Testis (tissue), 2 donors: ENCODE measurements at regions not wholly inside any gene's neighbourhood (a gene's known extent, or its start where the extent isn't known, plus 50 kb on each side); places are given as distances from the start of the nearest gene placed in this dataset.

Experiments used
- DNase-seq: peaks from one replicate; pipeline ENCODE4 v3.0.0-alpha.2; 2019
- H3K27ac ChIP-seq, 2 donors: fragments of 200-600 bp; sonication (generic); one replicate each; pipeline ENCODE4 v1.5.1; 2019
- H3K27me3 ChIP-seq: fragments of 200-600 bp; sonication (generic); one replicate; pipeline ENCODE4 v1.5.1; 2019
- H3K36me3 ChIP-seq: fragments of 200-600 bp; sonication (generic); one replicate; pipeline ENCODE4 v1.5.1; 2017; ENCODE audit warnings: low read depth; ENCODE audit errors: missing control alignments
- H3K4me1 ChIP-seq: fragments of 200-600 bp; sonication (generic); one replicate; pipeline ENCODE4 v1.5.1; 2019
- H3K4me3 ChIP-seq, 2 donors: fragments of 200-600 bp; sonication (generic); one replicate each; pipeline ENCODE4 v1.5.1; 2017 to 2019
- H3K9me3 ChIP-seq: fragments of 200-600 bp; sonication (generic); one replicate; pipeline ENCODE4 v1.5.1; 2017
- POLR2A ChIP-seq: fragments of 450-650 bp; IDR thresholded peaks from one replicate; pipeline ENCODE4 v1.6.1; 2017; ENCODE audit warnings: antibody characterized with exemption, mild to moderate bottlenecking, moderate library complexity
- WGBS, 2 donors: methylation state at CpG; one replicate each; pipeline ENCODE4 v1.1.5; 2018; 5-methylcytosine and 5-hydroxymethylcytosine counted together
- intact Hi-C: fragments of 100-400 bp; cut with DNase I; formaldehyde crosslinking; loops from one replicate; pipeline ENCODE4 v1.15.1; 2023; ENCODE audit warnings: low total_unique reads
- TF ChIP-seq, protein P1 (sequence below), 3 experiments: fragments of 450-650 bp in 2 of 3; fragments of 200-600 bp in 1 of 3; sonication (generic) in 1 of 3; IDR thresholded peaks; one replicate each; pipeline ENCODE4 v1.5.1; 2016 to 2019; ENCODE audit warnings: antibody characterized with exemption in 3 of 3, mild to moderate bottlenecking in 2 of 3, moderate library complexity in 1 of 3

DNA sequence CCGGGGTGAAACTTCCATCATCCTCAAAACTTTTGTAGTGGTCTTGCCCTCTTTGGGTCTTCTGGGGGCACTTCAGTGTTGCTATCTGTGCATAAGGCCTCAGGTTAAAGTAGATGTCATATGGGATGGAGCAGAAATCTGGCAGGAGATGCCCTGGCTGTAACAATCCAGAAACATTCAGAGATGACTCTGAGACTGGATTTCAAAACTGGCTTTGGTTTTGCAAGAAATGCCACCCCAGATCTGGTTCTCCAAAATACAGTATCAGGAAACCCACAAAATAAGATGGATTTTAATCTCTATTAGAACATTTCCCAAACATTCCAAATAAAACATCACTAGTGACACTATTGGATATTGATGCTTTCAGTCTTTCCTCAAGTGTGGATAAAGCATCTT is 191.5 kb downstream of the REEP3 start:
- no peak overlapping the region for H3K4me3 ChIP-seq
- TF ChIP-seq, protein P1, sequence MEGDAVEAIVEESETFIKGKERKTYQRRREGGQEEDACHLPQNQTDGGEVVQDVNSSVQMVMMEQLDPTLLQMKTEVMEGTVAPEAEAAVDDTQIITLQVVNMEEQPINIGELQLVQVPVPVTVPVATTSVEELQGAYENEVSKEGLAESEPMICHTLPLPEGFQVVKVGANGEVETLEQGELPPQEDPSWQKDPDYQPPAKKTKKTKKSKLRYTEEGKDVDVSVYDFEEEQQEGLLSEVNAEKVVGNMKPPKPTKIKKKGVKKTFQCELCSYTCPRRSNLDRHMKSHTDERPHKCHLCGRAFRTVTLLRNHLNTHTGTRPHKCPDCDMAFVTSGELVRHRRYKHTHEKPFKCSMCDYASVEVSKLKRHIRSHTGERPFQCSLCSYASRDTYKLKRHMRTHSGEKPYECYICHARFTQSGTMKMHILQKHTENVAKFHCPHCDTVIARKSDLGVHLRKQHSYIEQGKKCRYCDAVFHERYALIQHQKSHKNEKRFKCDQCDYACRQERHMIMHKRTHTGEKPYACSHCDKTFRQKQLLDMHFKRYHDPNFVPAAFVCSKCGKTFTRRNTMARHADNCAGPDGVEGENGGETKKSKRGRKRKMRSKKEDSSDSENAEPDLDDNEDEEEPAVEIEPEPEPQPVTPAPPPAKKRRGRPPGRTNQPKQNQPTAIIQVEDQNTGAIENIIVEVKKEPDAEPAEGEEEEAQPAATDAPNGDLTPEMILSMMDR (IDR thresholded peaks at IDR 0.05), result no peak
- TF ChIP-seq POLR2A, result no peak
- H3K36me3 ChIP-seq, result no peaks in the 10 kb centered on the region
- 43 to 67% methylated on average over 1 of the region's 1 CpG for WGBS, 2 donors
- no peaks in the 10 kb centered on the region for H3K9me3 ChIP-seq
- H3K4me1 ChIP-seq, result peaks cover 40% of the 10 kb centered on the region
- intact Hi-C loops, result loop anchor here (5.0 kb wide), 1 partner anchor 80 kb away; no protein-coding TSS in a partner anchor
- no peak for DNase-seq
- no peaks in the 10 kb centered on the region for H3K27me3 ChIP-seq
- peak overlapping the region in 1 of 2 donors; percentile 55 for H3K27ac ChIP-seq

DNA sequence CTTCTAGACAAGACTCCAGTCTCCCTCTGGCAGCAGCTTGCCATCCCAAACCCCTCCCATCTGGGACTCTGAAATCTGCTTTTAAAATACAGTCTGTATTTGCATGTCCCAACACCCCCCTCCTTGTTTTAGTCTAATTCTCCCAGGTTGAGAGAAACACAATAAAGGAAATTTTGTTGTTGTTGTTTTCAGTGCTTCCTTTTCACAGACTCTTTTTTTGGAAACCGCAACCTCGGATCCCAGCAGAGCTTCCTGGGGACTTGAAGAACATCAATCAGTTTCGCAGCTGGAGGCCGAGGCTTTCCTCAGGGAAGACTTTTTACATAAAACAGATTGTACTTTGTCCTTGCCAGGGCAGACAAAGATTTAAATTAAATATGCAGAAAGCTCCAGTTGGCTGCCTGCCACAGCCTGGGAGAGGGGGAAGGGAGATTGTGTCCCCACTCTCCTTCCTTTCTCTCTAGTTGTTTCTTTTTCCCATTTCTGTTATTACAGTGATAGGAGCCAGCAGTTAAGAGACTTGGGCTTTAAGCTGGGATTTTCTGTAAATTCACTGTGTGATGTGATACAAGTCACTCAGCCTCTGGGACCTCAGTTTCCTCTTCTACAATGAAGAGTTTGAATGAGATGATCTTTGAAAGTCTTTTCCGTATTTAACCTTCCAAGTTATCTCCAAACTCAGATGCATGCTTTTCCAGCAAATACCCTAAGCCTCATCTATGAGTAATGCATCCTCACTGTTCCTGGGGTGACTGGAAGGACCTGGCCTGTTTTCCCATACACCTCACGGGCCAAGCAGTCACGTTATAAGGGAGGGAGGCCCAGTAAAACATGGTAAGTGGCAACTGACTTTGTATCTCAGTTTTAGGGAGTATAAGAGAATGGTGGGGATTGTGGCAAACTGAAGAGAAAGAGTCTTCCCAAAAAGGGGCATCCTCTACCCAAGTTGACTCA is 192.3 kb downstream of the REEP3 start:
- Histone ChIP-seq H3K27me3 (no peaks in the 10 kb centered on the region), H3K9me3 (no peaks in the 10 kb centered on the region), H3K27ac (peak overlapping the region in 1 of 2 donors; percentile 55), H3K4me3 (no peak overlapping the region), H3K36me3 (no peaks in the 10 kb centered on the region), H3K4me1 (peaks cover 40% of the 10 kb centered on the region)
- TF ChIP-seq POLR2A, result no peak
- TF ChIP-seq, protein P1 (IDR thresholded peaks at IDR 0.05), result no peak
- WGBS, 2 donors, result 22 to 35% methylated on average over 7 of the region's 7 CpGs
- intact Hi-C loops, result loop anchor here (5.0 kb wide), 1 partner anchor 81 kb away; no protein-coding TSS in a partner anchor
- peak; percentile 84 for DNase-seq

DNA sequence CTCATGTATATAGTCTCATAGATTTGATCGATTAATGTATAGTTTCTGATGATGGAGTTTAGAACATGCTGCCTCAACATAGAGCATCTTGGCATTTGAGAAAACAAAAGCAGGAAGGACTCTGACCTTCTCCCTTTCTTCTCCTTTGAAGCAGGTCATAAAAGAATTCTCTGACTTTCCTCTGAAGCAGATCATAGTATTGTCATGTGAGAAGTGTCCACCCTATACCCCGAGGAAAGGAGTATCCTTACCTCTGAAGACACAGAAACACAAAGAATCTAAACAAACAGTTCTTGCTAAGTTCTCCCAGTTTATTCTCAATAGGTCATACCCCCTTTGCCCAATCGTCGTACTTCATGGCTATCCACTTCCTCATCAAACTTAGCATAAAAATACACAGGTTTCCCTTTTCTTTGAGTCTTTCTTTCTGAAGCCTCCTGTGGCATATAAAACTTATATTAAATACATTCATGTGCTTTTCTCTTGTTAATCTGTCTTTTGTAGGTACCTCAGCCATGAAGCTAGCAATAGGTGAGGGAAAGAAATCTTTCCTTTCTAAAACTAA is 194.9 kb downstream of the REEP3 start:
- 62 to 65% methylated on average over 4 of the region's 4 CpGs for WGBS, 2 donors
- intact Hi-C loops, result no loop called here

DNA sequence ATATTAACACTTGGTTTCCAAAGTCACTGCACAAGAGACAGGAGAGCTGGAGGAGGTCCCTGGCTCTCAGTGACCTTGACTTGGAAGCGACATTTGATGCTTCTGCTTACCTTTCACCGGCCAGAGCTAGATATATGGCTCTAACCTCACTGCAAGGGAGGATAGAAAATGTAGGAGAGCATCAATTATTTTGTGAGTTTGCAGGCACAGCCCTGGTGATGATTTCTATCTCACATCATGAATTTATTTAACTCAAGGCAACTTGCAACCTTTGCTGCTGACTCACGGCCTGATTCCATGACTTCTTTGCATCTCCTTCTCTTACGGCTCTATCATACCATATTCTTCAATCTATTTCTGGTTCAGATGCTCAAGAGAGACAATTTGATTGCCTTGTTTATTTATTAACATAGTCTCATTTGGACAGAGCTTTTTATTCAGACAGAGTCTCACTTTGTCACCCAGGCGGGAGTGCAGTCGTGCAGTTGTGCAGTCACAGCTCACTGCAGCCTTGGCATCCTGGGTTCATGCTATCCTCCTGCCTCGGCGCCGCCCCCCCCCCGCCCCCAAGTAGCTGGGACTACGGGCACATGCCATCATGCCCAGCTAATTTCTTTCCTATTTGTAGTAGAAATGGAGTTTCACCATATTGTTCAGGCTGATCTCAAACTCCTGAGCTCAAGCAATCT is 196.0 kb downstream of the REEP3 start:
- DNase-seq, result no peak
- H3K4me1 ChIP-seq, result peaks cover 24% of the 10 kb centered on the region
- H3K27me3 ChIP-seq, result no peaks in the 10 kb centered on the region
- TF ChIP-seq, protein P1 (IDR thresholded peaks at IDR 0.05), result no peak
- TF ChIP-seq POLR2A, result no peak
- WGBS, 2 donors, result 81 to 87% methylated on average over 11 of the region's 11 CpGs
- H3K9me3 ChIP-seq, result no peaks in the 10 kb centered on the region
- H3K36me3 ChIP-seq, result no peaks in the 10 kb centered on the region
- no peak overlapping the region for H3K27ac ChIP-seq
- no peak overlapping the region for H3K4me3 ChIP-seq
- intact Hi-C loops, result no loop called here

More for the DNA sequence above, 194.9 kb downstream of the REEP3 start:
- H3K4me3 ChIP-seq, result no peak overlapping the region
- no peaks in the 10 kb centered on the region for H3K9me3 ChIP-seq
- no peaks in the 10 kb centered on the region for H3K36me3 ChIP-seq
- no peaks in the 10 kb centered on the region for H3K27me3 ChIP-seq
- H3K27ac ChIP-seq, result no peak overlapping the region
- no peak for TF ChIP-seq POLR2A
- TF ChIP-seq, protein P1 (IDR thresholded peaks at IDR 0.05), result no peak
- H3K4me1 ChIP-seq, result peaks cover 35% of the 10 kb centered on the region
- no peak for DNase-seq
